HG03378 (cell line): ENCODE measurements at regions not wholly inside any gene's neighbourhood (a gene's known extent, or its start where the extent isn't known, plus 50 kb on each side); places are given as distances from the start of the nearest gene placed in this dataset.

Experiments used
- ATAC-seq: cut with Tn5 transposase; IDR thresholded peaks from one replicate; pipeline ENCODE4 v1.9.1; 2021; ENCODE audit warnings: mild to moderate bottlenecking, moderate library complexity; ENCODE audit not compliant: unreplicated experiment

- no peak for ATAC-seq
Observed at GRCh38 chr12:39061576-39061975, 156.2 kb upstream of the CPNE8 start.

GRCh38 chr12:39048395-39048794 is 143.0 kb upstream of the CPNE8 start:
- ATAC-seq, result no peak

- no peak for ATAC-seq
Observed at GRCh38 chr12:39047539-39048262, 142.3 kb upstream of the CPNE8 start.

- no peak for ATAC-seq
Observed at GRCh38 chr12:39044754-39045153, 139.4 kb upstream of the CPNE8 start.

GRCh38 chr12:39043424-39043822 is 138.0 kb upstream of the CPNE8 start:
- no peak for ATAC-seq

- no peak for ATAC-seq
Observed at GRCh38 chr12:39040275-39040674, 134.9 kb upstream of the CPNE8 start.

GRCh38 chr12:39037115-39037514 is 131.7 kb upstream of the CPNE8 start:
- no peak for ATAC-seq

- ATAC-seq, result no peak
Observed at GRCh38 chr12:39036105-39036504, 130.7 kb upstream of the CPNE8 start.

- no peak for ATAC-seq
Observed at GRCh38 chr12:39033782-39034181, 128.4 kb upstream of the CPNE8 start.

- ATAC-seq, result no peak
Observed at GRCh38 chr12:39032448-39032847, 127.1 kb upstream of the CPNE8 start.

- no peak for ATAC-seq
Observed at GRCh38 chr12:39032034-39032433, 126.6 kb upstream of the CPNE8 start.

GRCh38 chr12:39028382-39028781 is 123.0 kb upstream of the CPNE8 start:
- no peak for ATAC-seq

GRCh38 chr12:39012870-39013269 is 107.5 kb upstream of the CPNE8 start:
- no peak for ATAC-seq

- ATAC-seq, result no peak
Observed at GRCh38 chr12:39011166-39011565, 105.8 kb upstream of the CPNE8 start.

- ATAC-seq, result no peak
Observed at GRCh38 chr12:39010406-39010805, 105.0 kb upstream of the CPNE8 start.

GRCh38 chr12:39007619-39008018 is 102.2 kb upstream of the CPNE8 start:
- ATAC-seq, result no peak

- no peak for ATAC-seq
Observed at GRCh38 chr12:39006286-39006685, 100.9 kb upstream of the CPNE8 start.

- ATAC-seq, result no peak
Observed at GRCh38 chr12:39005671-39006070, 100.3 kb upstream of the CPNE8 start.

GRCh38 chr12:39003541-39004155 is 98.3 kb upstream of the CPNE8 start:
- no peak for ATAC-seq

GRCh38 chr12:39000370-39000769 is 95.0 kb upstream of the CPNE8 start:
- no peak for ATAC-seq

GRCh38 chr12:38998887-38999482 is 93.6 kb upstream of the CPNE8 start:
- ATAC-seq, result no peak

GRCh38 chr12:38995249-38995648 is 89.9 kb upstream of the CPNE8 start:
- no peak for ATAC-seq
